Uterus (tissue), 3 donors: ENCODE measurements at regions not wholly inside any gene's neighbourhood (a gene's known extent, or its start where the extent isn't known, plus 50 kb on each side); places are given as distances from the start of the nearest gene placed in this dataset.

Source experiments
- DNase-seq, 2 donors: peaks; one replicate each; pipeline ENCODE4 v3.0.0-alpha.2; 2019 to 2020
- H3K27ac ChIP-seq, 2 donors: fragments of 200-600 bp; sonication (generic); 1 replicate in 1 of 2; 2 replicates in 1 of 2; pipeline ENCODE4 v1.5.1; 2016 to 2018
- H3K27me3 ChIP-seq, 2 donors: fragments of 200-600 bp; sonication (generic); one replicate each; pipeline ENCODE4 v1.5.1; 2018 to 2019; ENCODE audit warnings: control low read depth in 1 of 2
- H3K36me3 ChIP-seq, 2 donors: fragments of 200-600 bp; sonication (generic); one replicate each; pipeline ENCODE4 v1.5.1; 2019; ENCODE audit warnings: control low read depth in 1 of 2
- H3K4me1 ChIP-seq, 2 donors: fragments of 200-600 bp; sonication (generic); one replicate each; pipeline ENCODE4 v1.5.1; 2018 to 2019; ENCODE audit warnings: control low read depth in 1 of 2
- H3K4me3 ChIP-seq, 2 donors: fragments of 200-600 bp; sonication (generic); 1 replicate in 1 of 2; 2 replicates in 1 of 2; pipeline ENCODE4 v1.5.1; 2018 to 2019; ENCODE audit warnings: mild to moderate bottlenecking in 1 of 2
- H3K9me3 ChIP-seq, 2 donors: fragments of 200-600 bp; sonication (generic); one replicate each; pipeline ENCODE4 v1.5.1; 2019; ENCODE audit warnings: control low read depth in 1 of 2
- POLR2A ChIP-seq, 2 donors: fragments of 450-650 bp; IDR thresholded peaks; one replicate each; pipeline ENCODE4 v1.6.1; 2016; ENCODE audit warnings: antibody characterized with exemption in 2 of 2, mild to moderate bottlenecking in 1 of 2, moderate library complexity in 1 of 2
- intact Hi-C: fragments of 100-400 bp; cut with DNase I; formaldehyde crosslinking; loops from one replicate; pipeline ENCODE4 v1.15.1; 2023; ENCODE audit warnings: low total_unique reads
- TF ChIP-seq, protein P1 (sequence below), 4 experiments: fragments of 200-600 bp in 2 of 4; fragments of 450-650 bp in 2 of 4; sonication (generic) in 2 of 4; IDR thresholded peaks; one replicate each; pipeline ENCODE4 v1.5.1; 2016 to 2019; ENCODE audit warnings: antibody characterized with exemption in 4 of 4, mild to moderate bottlenecking in 2 of 4, moderate library complexity in 1 of 4
- donor health status: DM: yes; HTN: yes; CAD: no.

DNA sequence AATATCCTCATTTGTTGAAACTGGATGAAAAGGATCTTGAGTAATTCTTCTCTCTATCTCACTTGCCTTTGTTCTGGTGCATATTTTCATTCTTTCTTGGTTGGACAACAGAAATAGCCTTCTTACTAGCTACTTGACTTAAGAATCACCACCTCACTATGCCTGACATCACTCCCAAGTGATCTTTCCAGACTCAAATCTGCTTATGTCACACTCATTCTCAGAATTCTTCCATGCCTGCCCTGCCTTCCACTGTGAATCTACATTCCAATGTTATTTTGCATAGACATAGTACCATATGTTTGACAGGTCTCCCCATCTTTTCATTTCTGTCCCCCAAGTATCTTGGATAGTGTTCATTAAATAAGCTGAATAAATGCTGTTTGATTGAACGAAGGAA is 78.5 kb upstream of the DPYD start:
- intact Hi-C loops = no loop called here
- Histone ChIP-seq H3K36me3 (no peaks in the 10 kb centered on the region), H3K27ac (no peak overlapping the region), H3K27me3 (no peaks in the 10 kb centered on the region), H3K4me3 (no peak overlapping the region), H3K9me3 (no peaks in the 10 kb centered on the region), H3K4me1 (no peaks in the 10 kb centered on the region)
- no peak for TF ChIP-seq POLR2A (IDR thresholded peaks at IDR 0.05)
- TF ChIP-seq, protein P1, sequence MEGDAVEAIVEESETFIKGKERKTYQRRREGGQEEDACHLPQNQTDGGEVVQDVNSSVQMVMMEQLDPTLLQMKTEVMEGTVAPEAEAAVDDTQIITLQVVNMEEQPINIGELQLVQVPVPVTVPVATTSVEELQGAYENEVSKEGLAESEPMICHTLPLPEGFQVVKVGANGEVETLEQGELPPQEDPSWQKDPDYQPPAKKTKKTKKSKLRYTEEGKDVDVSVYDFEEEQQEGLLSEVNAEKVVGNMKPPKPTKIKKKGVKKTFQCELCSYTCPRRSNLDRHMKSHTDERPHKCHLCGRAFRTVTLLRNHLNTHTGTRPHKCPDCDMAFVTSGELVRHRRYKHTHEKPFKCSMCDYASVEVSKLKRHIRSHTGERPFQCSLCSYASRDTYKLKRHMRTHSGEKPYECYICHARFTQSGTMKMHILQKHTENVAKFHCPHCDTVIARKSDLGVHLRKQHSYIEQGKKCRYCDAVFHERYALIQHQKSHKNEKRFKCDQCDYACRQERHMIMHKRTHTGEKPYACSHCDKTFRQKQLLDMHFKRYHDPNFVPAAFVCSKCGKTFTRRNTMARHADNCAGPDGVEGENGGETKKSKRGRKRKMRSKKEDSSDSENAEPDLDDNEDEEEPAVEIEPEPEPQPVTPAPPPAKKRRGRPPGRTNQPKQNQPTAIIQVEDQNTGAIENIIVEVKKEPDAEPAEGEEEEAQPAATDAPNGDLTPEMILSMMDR (IDR thresholded peaks at IDR 0.05) = no peak
- no peak for DNase-seq

DNA sequence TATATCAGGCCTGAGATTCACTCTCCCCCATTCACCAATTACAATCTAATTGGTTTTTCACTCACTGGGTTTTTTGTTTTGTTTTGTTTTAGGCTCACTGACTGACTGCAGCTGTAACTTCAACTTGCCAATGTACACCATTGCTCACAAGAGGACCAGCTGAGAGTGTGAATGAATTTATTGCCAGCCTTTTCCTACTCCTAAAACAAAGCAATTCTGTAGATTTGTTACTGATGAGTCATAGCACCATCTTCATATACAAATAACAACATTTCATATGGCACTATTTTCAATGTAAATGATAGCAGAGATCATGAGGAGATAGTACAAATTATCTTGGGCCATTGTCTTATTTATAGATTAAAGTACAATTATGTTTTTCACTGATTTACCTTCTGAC is 76.0 kb upstream of the DPYD start:
- H3K9me3 ChIP-seq = no peaks in the 10 kb centered on the region

DNA sequence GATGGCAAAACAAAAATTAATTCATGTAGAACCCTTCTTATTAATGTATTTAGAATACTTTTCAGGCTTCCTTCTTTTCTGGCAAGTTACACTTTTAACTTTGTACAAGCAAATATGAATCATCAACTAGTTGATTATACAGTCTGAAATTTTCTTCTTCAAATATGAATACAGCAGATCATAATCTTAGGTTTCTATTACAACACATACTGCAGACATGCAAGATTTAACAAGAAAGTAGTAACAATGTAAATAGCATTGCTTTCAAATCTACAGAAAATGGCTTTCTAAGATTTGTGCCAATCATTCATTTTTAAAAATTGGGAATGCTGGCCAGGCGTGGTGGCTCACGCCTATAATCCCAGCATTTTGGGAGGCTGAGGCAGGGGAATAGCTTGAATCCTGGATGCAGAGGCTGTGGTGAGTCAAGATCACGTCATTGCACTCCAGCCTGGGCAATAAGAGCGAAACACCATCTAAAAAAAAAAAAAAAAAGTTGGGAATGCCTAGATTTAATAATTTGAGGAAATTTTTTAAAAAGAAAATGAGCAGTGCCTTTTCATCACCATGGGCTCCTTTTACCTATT is 68.4 kb upstream of the DPYD start:
- Histone ChIP-seq H3K9me3 (no peaks in the 10 kb centered on the region), H3K27ac (no peak overlapping the region), H3K4me1 (no peaks in the 10 kb centered on the region), H3K36me3 (no peaks in the 10 kb centered on the region), H3K27me3 (no peaks in the 10 kb centered on the region), H3K4me3 (no peak overlapping the region)
- no peak for DNase-seq
- no peak for TF ChIP-seq POLR2A (IDR thresholded peaks at IDR 0.05)
- TF ChIP-seq, protein P1 (IDR thresholded peaks at IDR 0.05) = no peak
- intact Hi-C loops = no loop called here

More for the DNA sequence above, 76.0 kb upstream of the DPYD start:
- intact Hi-C loops = no loop called here
- no peak for DNase-seq
- TF ChIP-seq, protein P1 (IDR thresholded peaks at IDR 0.05) = no peak
- TF ChIP-seq POLR2A (IDR thresholded peaks at IDR 0.05) = no peak
- no peaks in the 10 kb centered on the region for H3K36me3 ChIP-seq
- H3K4me1 ChIP-seq = no peaks in the 10 kb centered on the region
- H3K4me3 ChIP-seq = no peak overlapping the region
- no peak overlapping the region for H3K27ac ChIP-seq
- no peaks in the 10 kb centered on the region for H3K27me3 ChIP-seq

DNA sequence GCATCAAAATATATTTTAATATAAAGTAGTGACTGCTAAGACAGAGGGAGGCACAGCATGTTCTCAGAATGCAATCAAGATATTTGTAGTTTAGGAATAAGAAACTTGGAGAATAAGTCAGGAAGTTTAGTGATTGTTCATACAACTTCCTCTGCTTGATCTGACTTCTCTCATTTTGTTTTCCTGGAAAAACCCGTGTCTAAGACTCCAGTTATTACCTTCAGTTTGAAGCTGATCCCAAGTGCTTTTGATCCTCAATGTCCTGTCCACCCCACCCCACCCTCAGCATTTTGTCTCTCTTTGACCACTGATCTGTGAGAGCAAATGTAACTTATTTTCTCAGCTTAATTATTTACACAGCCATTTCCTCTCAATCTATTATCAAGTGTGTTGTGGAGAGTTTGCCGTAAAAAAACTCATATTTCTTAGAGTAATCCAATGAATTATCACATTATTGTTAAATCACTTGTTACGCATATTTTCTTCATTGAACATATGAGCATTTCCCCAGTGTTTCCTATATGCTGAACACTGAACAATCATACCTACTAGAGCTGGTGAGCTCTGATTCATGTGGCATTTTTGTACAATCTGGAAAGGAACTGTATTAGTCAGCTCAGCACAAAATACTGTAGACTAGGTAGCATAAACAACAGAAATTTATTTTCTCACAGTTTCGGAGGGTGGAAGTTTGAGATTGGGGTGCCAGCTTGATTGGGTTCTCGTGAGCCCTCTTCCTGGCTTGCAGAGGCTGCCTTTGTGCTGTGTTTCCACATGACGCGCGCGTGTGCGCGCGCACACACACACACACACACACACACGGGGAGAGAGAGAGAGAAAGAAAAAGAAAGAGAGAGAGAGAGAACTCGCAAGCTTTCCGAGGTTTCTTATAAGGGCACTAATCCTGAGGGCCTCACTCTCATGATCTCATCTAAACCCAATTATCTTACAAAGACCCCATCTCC is 65.5 kb upstream of the DPYD start:
- Histone ChIP-seq H3K4me3 (no peak overlapping the region), H3K27me3 (no peaks in the 10 kb centered on the region), H3K36me3 (no peaks in the 10 kb centered on the region), H3K9me3 (no peaks in the 10 kb centered on the region), H3K27ac (no peak overlapping the region), H3K4me1 (no peaks in the 10 kb centered on the region)
- TF ChIP-seq, protein P1 (IDR thresholded peaks at IDR 0.05) = no peak
- no peak for TF ChIP-seq POLR2A (IDR thresholded peaks at IDR 0.05)
- intact Hi-C loops = no loop called here
- DNase-seq = no peak

DNA sequence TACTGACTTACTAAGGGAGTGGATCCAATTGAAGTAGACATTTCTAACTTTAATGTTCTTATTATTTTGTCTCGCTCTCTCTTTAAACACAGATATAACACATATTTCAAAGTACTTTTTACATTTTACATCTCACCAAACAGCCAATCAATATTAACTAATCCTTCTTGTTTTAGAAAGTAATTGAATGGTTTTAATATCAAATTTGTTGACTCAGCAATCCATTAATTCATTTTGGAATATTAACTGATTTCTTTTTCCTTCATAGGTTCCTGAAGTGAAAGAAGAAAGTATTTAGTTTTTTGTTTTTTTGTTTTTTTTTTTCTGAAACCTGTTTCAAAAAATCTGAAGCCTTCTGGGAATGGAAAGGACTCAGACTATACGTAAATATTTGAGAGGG is 62.3 kb upstream of the DPYD start:
- no peak for DNase-seq
- Histone ChIP-seq H3K27me3 (no peaks in the 10 kb centered on the region), H3K36me3 (no peaks in the 10 kb centered on the region), H3K9me3 (no peaks in the 10 kb centered on the region), H3K27ac (no peak overlapping the region), H3K4me1 (no peaks in the 10 kb centered on the region), H3K4me3 (no peak overlapping the region)
- intact Hi-C loops = no loop called here
- TF ChIP-seq, protein P1 (IDR thresholded peaks at IDR 0.05) = no peak
- TF ChIP-seq POLR2A (IDR thresholded peaks at IDR 0.05) = no peak
